ENCODE measurements at regions not wholly inside any gene's neighbourhood (a gene's known extent, or its start where the extent isn't known, plus 50 kb on each side); places are given as distances from the start of the nearest gene placed in this dataset.

DNA sequence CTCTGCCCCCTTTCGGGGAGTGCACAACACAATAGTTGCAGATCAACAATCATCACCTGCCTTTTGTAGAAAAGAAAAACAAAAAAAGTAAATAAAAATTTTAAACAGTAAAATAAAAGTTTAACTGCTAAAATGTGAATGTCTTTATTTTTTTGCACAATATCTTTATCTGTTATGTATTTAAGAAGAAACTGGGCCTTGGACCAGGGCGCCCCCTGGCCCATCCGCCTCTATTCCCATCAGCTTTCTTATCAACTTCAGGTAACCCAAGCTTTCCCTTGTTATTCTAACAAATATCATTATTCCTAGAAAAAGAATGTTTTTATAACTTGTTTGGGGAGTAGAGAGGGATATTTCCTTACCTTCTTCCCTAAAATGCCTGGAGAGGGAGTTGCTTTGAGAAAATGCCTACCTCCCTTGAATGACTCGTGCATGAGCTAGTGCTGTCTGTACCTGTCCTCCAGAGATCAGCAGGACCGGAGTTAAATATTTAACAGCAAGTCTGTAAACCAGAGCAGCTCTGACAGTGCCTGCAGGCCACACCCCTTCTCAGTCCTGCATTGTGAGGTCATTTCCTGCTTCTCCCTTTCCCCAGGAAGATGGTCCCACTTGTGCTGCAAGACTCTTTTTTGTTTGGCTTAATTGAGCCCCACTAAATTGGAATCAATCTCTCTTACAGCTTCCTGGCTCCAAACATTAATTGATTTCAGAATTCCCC lies 192.8 kb upstream of the RGS6 start:
- TF ChIP-seq POLR2AphosphoS5 (IDR thresholded peaks at IDR 0.05; ENCODE audit: insufficient read depth, low read depth, low read length) (no peak), POLR2A (IDR thresholded peaks at IDR 0.05; ENCODE audit: low read depth, low read length) (no peak), EZH2 (IDR thresholded peaks at IDR 0.05; ENCODE audit: borderline replicate concordance, low read depth, low read length, severe bottlenecking) (no peak), MYC (IDR thresholded peaks at IDR 0.05; ENCODE audit: low read depth, low read length) (no peak)
- TF ChIP-seq, protein P1, sequence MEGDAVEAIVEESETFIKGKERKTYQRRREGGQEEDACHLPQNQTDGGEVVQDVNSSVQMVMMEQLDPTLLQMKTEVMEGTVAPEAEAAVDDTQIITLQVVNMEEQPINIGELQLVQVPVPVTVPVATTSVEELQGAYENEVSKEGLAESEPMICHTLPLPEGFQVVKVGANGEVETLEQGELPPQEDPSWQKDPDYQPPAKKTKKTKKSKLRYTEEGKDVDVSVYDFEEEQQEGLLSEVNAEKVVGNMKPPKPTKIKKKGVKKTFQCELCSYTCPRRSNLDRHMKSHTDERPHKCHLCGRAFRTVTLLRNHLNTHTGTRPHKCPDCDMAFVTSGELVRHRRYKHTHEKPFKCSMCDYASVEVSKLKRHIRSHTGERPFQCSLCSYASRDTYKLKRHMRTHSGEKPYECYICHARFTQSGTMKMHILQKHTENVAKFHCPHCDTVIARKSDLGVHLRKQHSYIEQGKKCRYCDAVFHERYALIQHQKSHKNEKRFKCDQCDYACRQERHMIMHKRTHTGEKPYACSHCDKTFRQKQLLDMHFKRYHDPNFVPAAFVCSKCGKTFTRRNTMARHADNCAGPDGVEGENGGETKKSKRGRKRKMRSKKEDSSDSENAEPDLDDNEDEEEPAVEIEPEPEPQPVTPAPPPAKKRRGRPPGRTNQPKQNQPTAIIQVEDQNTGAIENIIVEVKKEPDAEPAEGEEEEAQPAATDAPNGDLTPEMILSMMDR (IDR thresholded peaks at IDR 0.05; ENCODE audit: extremely low read depth in 1 of 2, insufficient read depth in 1 of 2, low read depth in 1 of 2, low read length in 2 of 2): no peak
